OCI-LY7 (cell line): ENCODE measurements at regions not wholly inside any gene's neighbourhood (a gene's known extent, or its start where the extent isn't known, plus 50 kb on each side); places are given as distances from the start of the nearest gene placed in this dataset.

Experiments
- CTCF ChIP-seq: fragments of 200-600 bp; sonication (generic); conservative IDR thresholded peaks from 2 replicates; pipeline ENCODE4 v1.5.1; 2014; ENCODE audit warnings: mild to moderate bottlenecking, antibody characterized with exemption, low read length, moderate library complexity, mixed read lengths
- EZH2phosphoT487 ChIP-seq: fragments of 200-600 bp; sonication (generic); IDR thresholded peaks from 2 replicates; pipeline ENCODE4 v1.6.1; 2018; ENCODE audit warnings: low read depth, borderline replicate concordance, mild to moderate bottlenecking, mixed run types, antibody characterized with exemption, low read length, moderate library complexity, mixed read lengths

- TF ChIP-seq CTCF, result no peak
- no peak for TF ChIP-seq EZH2phosphoT487
Observed at GRCh38 chr12:115813256-115813655, 464.2 kb downstream of the MED13L start.
